Esophagus muscularis mucosa (tissue), 3 donors: ENCODE measurements at regions not wholly inside any gene's neighbourhood (a gene's known extent, or its start where the extent isn't known, plus 50 kb on each side); places are given as distances from the start of the nearest gene placed in this dataset.

Source experiments
- POLR2A ChIP-seq: fragments of 450-650 bp; IDR thresholded peaks from one replicate; pipeline ENCODE4 v1.6.1; 2017; ENCODE audit warnings: antibody characterized with exemption, moderate library complexity, mild to moderate bottlenecking, low read depth
- POLR2AphosphoS5 ChIP-seq, 2 donors: sonication (generic); formaldehyde crosslinking; IDR thresholded peaks; one replicate each; pipeline ENCODE4 v1.6.1; 2017; ENCODE audit warnings: antibody characterized with exemption in 2 of 2
- TF ChIP-seq, protein P1 (sequence below), 3 experiments: fragments of 200-600 bp in 2 of 3; fragments of 450-650 bp in 1 of 3; sonication (generic) in 2 of 3; IDR thresholded peaks; one replicate each; pipeline ENCODE4 v1.5.1; 2017 to 2019; ENCODE audit warnings: antibody characterized with exemption in 3 of 3, mild to moderate bottlenecking in 2 of 3, moderate library complexity in 1 of 3

DNA sequence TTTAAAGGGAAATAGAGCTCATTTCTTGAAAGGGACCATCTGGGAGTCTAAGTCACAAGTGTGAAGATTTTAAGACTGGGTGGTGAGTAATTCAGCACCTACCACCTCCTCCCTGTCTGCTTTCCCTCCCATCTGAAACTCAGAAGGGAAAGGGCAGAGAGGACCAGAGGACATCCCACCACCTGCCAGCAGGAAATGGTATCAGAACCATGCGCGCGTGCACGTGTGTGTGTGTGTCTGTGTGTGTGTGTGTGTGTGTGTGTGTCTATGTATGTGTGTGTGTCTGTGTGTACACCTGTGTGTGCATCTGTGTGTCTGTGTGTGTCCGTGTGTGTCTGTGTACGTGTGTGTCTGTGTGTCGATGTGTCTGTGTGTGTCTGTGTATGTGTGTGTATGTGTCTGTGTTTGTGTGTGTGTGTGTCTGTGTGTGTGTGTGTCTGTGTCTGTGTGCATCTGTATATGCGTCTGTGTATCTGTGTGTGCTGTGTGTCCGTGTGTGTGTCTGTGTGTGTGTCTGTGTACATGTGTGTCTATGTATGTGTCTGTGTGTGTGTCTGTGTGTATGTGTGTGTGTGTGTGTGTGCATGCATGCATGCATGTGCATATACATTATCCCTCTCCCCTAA, 76.8 kb downstream of the ZFP36L2 start:
- TF ChIP-seq POLR2A, result no peak
- TF ChIP-seq, protein P1, sequence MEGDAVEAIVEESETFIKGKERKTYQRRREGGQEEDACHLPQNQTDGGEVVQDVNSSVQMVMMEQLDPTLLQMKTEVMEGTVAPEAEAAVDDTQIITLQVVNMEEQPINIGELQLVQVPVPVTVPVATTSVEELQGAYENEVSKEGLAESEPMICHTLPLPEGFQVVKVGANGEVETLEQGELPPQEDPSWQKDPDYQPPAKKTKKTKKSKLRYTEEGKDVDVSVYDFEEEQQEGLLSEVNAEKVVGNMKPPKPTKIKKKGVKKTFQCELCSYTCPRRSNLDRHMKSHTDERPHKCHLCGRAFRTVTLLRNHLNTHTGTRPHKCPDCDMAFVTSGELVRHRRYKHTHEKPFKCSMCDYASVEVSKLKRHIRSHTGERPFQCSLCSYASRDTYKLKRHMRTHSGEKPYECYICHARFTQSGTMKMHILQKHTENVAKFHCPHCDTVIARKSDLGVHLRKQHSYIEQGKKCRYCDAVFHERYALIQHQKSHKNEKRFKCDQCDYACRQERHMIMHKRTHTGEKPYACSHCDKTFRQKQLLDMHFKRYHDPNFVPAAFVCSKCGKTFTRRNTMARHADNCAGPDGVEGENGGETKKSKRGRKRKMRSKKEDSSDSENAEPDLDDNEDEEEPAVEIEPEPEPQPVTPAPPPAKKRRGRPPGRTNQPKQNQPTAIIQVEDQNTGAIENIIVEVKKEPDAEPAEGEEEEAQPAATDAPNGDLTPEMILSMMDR (IDR thresholded peaks at IDR 0.05), result no peak
- no peak for TF ChIP-seq POLR2AphosphoS5 (IDR thresholded peaks at IDR 0.05)
